NT2/D1 (cell line): ENCODE measurements at regions not wholly inside any gene's neighbourhood (a gene's known extent, or its start where the extent isn't known, plus 50 kb on each side); places are given as distances from the start of the nearest gene placed in this dataset.

Source experiments
- YY1 ChIP-seq: IDR thresholded peaks from 2 replicates; pipeline ENCODE4 v1.6.1; 2011; ENCODE audit not compliant: insufficient read length, insufficient read depth
- ZNF274 ChIP-seq: IDR thresholded peaks from 2 replicates; pipeline ENCODE4 v1.6.1; 2011; ENCODE audit warnings: mild to moderate bottlenecking, low read depth, low read length

GRCh38 chr11:11211888-11212287 is 141.2 kb downstream of the CSNK2A3 start:
- TF ChIP-seq ZNF274 (no peak), YY1 (no peak)
